Ishikawa (cell line): ENCODE measurements at regions not wholly inside any gene's neighbourhood (a gene's known extent, or its start where the extent isn't known, plus 50 kb on each side); places are given as distances from the start of the nearest gene placed in this dataset.

Experiments
- CEBPB ChIP-seq: IDR thresholded peaks from 2 replicates; pipeline ENCODE4 v1.6.1; 2012
- EP300 ChIP-seq: IDR thresholded peaks from 2 replicates; pipeline ENCODE4 v1.6.1; 2012; ENCODE audit warnings: borderline replicate concordance
- FOXM1 ChIP-seq: IDR thresholded peaks from 2 replicates; pipeline ENCODE4 v1.6.1; 2012; ENCODE audit warnings: low read depth, borderline replicate concordance
- MAX ChIP-seq: IDR thresholded peaks from 2 replicates; pipeline ENCODE4 v1.6.1; 2012
- NFIC ChIP-seq: IDR thresholded peaks from 2 replicates; pipeline ENCODE4 v1.6.1; 2012
- REST ChIP-seq: IDR thresholded peaks from 2 replicates; pipeline ENCODE4 v1.6.1; 2012; ENCODE audit warnings: low read depth, mild to moderate bottlenecking
- TCF12 ChIP-seq: IDR thresholded peaks from 2 replicates; pipeline ENCODE4 v1.6.1; 2012; ENCODE audit warnings: low read depth
- TEAD4 ChIP-seq: IDR thresholded peaks from 2 replicates; pipeline ENCODE4 v1.6.1; 2012
- ZBTB7A ChIP-seq: IDR thresholded peaks from 2 replicates; pipeline ENCODE4 v1.6.1; 2012; ENCODE audit warnings: low read depth

GRCh38 chrX:40891798-40892197 is 156.5 kb upstream of the MED14 start:
- TF ChIP-seq REST, result no peak
- no peak for TF ChIP-seq CEBPB
- TF ChIP-seq FOXM1, result no peak
- TF ChIP-seq EP300, result no peak
- no peak for TF ChIP-seq ZBTB7A
- TF ChIP-seq TCF12, result no peak
- no peak for TF ChIP-seq NFIC
- no peak for TF ChIP-seq MAX
- TF ChIP-seq TEAD4, result no peak
